Erythroblast (primary cell): ENCODE measurements at regions not wholly inside any gene's neighbourhood (a gene's known extent, or its start where the extent isn't known, plus 50 kb on each side); places are given as distances from the start of the nearest gene placed in this dataset.

Source experiments
- GATA1 ChIP-seq: IDR thresholded peaks from 2 replicates; pipeline ENCODE4 v1.6.1; 2011; ENCODE audit warnings: low read depth, mild to moderate bottlenecking, control low read depth, low read length, moderate library complexity
- POLR2A ChIP-seq: IDR thresholded peaks from 2 replicates; pipeline ENCODE4 v1.6.1; 2011; ENCODE audit warnings: mild to moderate bottlenecking, low read length

GRCh38 chr3:25056803-25057351 lies 371.2 kb upstream of the RARB start:
- TF ChIP-seq POLR2A, result no peak
- no peak for TF ChIP-seq GATA1
